IPS-NIHi7 (cell line): ENCODE measurements at regions not wholly inside any gene's neighbourhood (a gene's known extent, or its start where the extent isn't known, plus 50 kb on each side); places are given as distances from the start of the nearest gene placed in this dataset.

Source experiments
- DNase-seq: peaks from one replicate; pipeline ENCODE4 v3.0.0; 2012; ENCODE audit warnings: mixed read lengths; ENCODE audit errors: extremely low spot score

GRCh38 chr5:143730112-143730801 is 81.7 kb upstream of the HMHB1 start:
- no peak for DNase-seq

GRCh38 chr5:143729334-143729946 is 82.5 kb upstream of the HMHB1 start:
- DNase-seq = no peak

GRCh38 chr5:143723159-143723558 is 88.8 kb upstream of the HMHB1 start:
- no peak for DNase-seq

- no peak for DNase-seq
Measured at GRCh38 chr5:143721925-143722324, 90.0 kb upstream of the HMHB1 start.

GRCh38 chr5:143720689-143721088 is 91.3 kb upstream of the HMHB1 start:
- no peak for DNase-seq

GRCh38 chr5:143717400-143717799 is 94.6 kb upstream of the HMHB1 start:
- DNase-seq = no peak

- DNase-seq = no peak
Measured at GRCh38 chr5:143716881-143717280, 95.1 kb upstream of the HMHB1 start.

- DNase-seq = no peak
Measured at GRCh38 chr5:143715616-143716015, 96.3 kb upstream of the HMHB1 start.

- DNase-seq = no peak
Measured at GRCh38 chr5:143714629-143715028, 97.3 kb upstream of the HMHB1 start.

- DNase-seq = no peak
Measured at GRCh38 chr5:143713047-143714003, 98.6 kb upstream of the HMHB1 start.

GRCh38 chr5:143708672-143709071 is 103.3 kb upstream of the HMHB1 start:
- DNase-seq = no peak

GRCh38 chr5:143707806-143708205 is 104.2 kb upstream of the HMHB1 start:
- no peak for DNase-seq

- no peak for DNase-seq
Measured at GRCh38 chr5:143705381-143705780, 106.6 kb upstream of the HMHB1 start.

- DNase-seq = no peak
Measured at GRCh38 chr5:143703659-143704058, 108.3 kb upstream of the HMHB1 start.

- DNase-seq = no peak
Measured at GRCh38 chr5:143701493-143701892, 110.5 kb upstream of the HMHB1 start.

- no peak for DNase-seq
Measured at GRCh38 chr5:143700994-143701393, 111.0 kb upstream of the HMHB1 start.

- no peak for DNase-seq
Measured at GRCh38 chr5:143699121-143699520, 112.8 kb upstream of the HMHB1 start.

GRCh38 chr5:143698574-143698973 is 113.4 kb upstream of the HMHB1 start:
- DNase-seq = no peak

GRCh38 chr5:143696921-143697320 is 115.0 kb upstream of the HMHB1 start:
- DNase-seq = no peak

GRCh38 chr5:143695941-143696340 is 116.0 kb upstream of the HMHB1 start:
- DNase-seq = no peak

- no peak for DNase-seq
Measured at GRCh38 chr5:143695244-143695864, 116.6 kb upstream of the HMHB1 start.

GRCh38 chr5:143694357-143694756 is 117.6 kb upstream of the HMHB1 start:
- no peak for DNase-seq
